K562 (cell line): ENCODE measurements at regions not wholly inside any gene's neighbourhood (a gene's known extent, or its start where the extent isn't known, plus 50 kb on each side); places are given as distances from the start of the nearest gene placed in this dataset.

Experiments used
- CCAR2 ChIP-seq: fragments of 200-400 bp; formaldehyde crosslinking; IDR thresholded peaks from 2 replicates; pipeline ENCODE4 v1.6.1; 2017; ENCODE audit warnings: mild to moderate bottlenecking, low read depth, low read length
- CREBBP ChIP-seq: IDR thresholded peaks from one replicate; pipeline ENCODE4 v1.6.1; 2012; ENCODE audit warnings: low read depth, mild to moderate bottlenecking, control low read depth, inconsistent platforms, low read length
- DACH1 ChIP-seq: fragments of 450-650 bp; IDR thresholded peaks from 2 replicates; pipeline ENCODE4 v1.6.1; 2018; ENCODE audit not compliant: partially characterized antibody
- E2F3 ChIP-seq: fragments of 250-450 bp; sonication (Bioruptor Pico); IDR thresholded peaks from 2 replicates; pipeline ENCODE4 v1.4.0; 2020; ENCODE audit warnings: mild to moderate bottlenecking
- E2F6 ChIP-seq, 2 experiments: IDR thresholded peaks; 2 replicates each; pipeline ENCODE4 v1.6.1; 2011; ENCODE audit warnings: borderline replicate concordance in 1 of 2, control low read depth in 1 of 2, low read depth in 1 of 2, low read length in 1 of 2, mild to moderate bottlenecking in 1 of 2, mixed read lengths in 1 of 2, moderate library complexity in 1 of 2; ENCODE audit not compliant: insufficient read depth in 1 of 2, insufficient read length in 1 of 2, poor library complexity in 1 of 2, severe bottlenecking in 1 of 2; ENCODE audit errors: extremely low read depth in 1 of 2
- GATA2 ChIP-seq: sonication (generic); formaldehyde crosslinking; IDR thresholded peaks from 2 replicates; pipeline ENCODE4 v1.4.0; 2020; ENCODE audit warnings: mild to moderate bottlenecking, missing genetic modification reagents
- HDAC2 ChIP-seq: fragments of 450-650 bp; IDR thresholded peaks from 2 replicates; pipeline ENCODE4 v1.6.1; 2016; ENCODE audit warnings: mild to moderate bottlenecking
- HMGXB4 ChIP-seq: sonication (generic); formaldehyde crosslinking; IDR thresholded peaks from 2 replicates; pipeline ENCODE4 v1.8.1; 2023; ENCODE audit warnings: mild to moderate bottlenecking, missing genetic modification reagents
- MAFF ChIP-seq: IDR thresholded peaks from 2 replicates; pipeline ENCODE4 v1.6.1; 2012; ENCODE audit warnings: low read length, improper control_type of control experiment
- MLLT1 ChIP-seq, 2 experiments: fragments of 450-650 bp; IDR thresholded peaks; 2 replicates each; pipeline ENCODE4 v1.6.1; 2016
- POLR2H ChIP-seq: IDR thresholded peaks from 2 replicates; pipeline ENCODE4 v1.6.1; 2016; ENCODE audit warnings: missing genetic modification characterization, low read depth, mild to moderate bottlenecking, control low read depth, missing compliant biosample characterization, moderate library complexity
- RBBP5 ChIP-seq: fragments of 200-600 bp; sonication (generic); IDR thresholded peaks from 2 replicates; pipeline ENCODE4 v1.6.1; 2012; ENCODE audit warnings: borderline replicate concordance, mild to moderate bottlenecking, low read length, control low read depth, inconsistent platforms; ENCODE audit not compliant: insufficient read depth, poor library complexity, severe bottlenecking
- SMAD3 ChIP-seq: fragments of 450-650 bp; formaldehyde crosslinking; conservative IDR thresholded peaks from 2 replicates; pipeline ENCODE4 v1.4.0; 2020; ENCODE audit warnings: mild to moderate bottlenecking
- SP1 ChIP-seq: sonication (generic); formaldehyde crosslinking; IDR thresholded peaks from 2 replicates; pipeline ENCODE4 v1.8.1; 2022; ENCODE audit warnings: mild to moderate bottlenecking, missing genetic modification reagents
- SRSF3 ChIP-seq: fragments of 200-400 bp; formaldehyde crosslinking; IDR thresholded peaks from 2 replicates; pipeline ENCODE4 v1.6.1; 2016; ENCODE audit warnings: mild to moderate bottlenecking, low read length, moderate library complexity; ENCODE audit not compliant: insufficient read depth
- TARDBP ChIP-seq: fragments of 450-650 bp; IDR thresholded peaks from 2 replicates; pipeline ENCODE4 v1.6.1; 2016
- TRIM28 ChIP-seq: fragments of 450-650 bp; IDR thresholded peaks from 2 replicates; pipeline ENCODE4 v1.6.1; 2017
- ZBTB2 ChIP-seq: fragments of 450-650 bp; IDR thresholded peaks from 2 replicates; pipeline ENCODE4 v1.6.1; 2016; ENCODE audit warnings: antibody characterized with exemption
- ZBTB34 ChIP-seq: fragments of 250-450 bp; sonication (Bioruptor Pico); IDR thresholded peaks from 2 replicates; pipeline ENCODE4 v1.8.0; 2021; ENCODE audit warnings: mild to moderate bottlenecking, moderate library complexity
- ZNF143 ChIP-seq: sonication (generic); formaldehyde crosslinking; IDR thresholded peaks from 2 replicates; pipeline ENCODE4 v1.9.0; 2022; ENCODE audit warnings: mild to moderate bottlenecking, missing genetic modification reagents
- ZNF764 ChIP-seq: fragments of 250-450 bp; sonication (Bioruptor Pico); IDR thresholded peaks from 2 replicates; pipeline ENCODE4 v1.4.0; 2020; ENCODE audit warnings: low read depth, mild to moderate bottlenecking, moderate library complexity

GRCh38 chr15:96264801-96265515 is 65.5 kb upstream of the NR2F2 start (continued):
- TF ChIP-seq E2F6 (IDR thresholded peaks at IDR 0.05; ENCODE audit: borderline replicate concordance in 1 of 2, extremely low read depth in 1 of 2, insufficient read depth in 1 of 2, insufficient read length in 1 of 2, low read depth in 1 of 2, low read length in 1 of 2, poor library complexity in 1 of 2, severe bottlenecking in 1 of 2) (no peak), RBBP5 (no peak), ZBTB2 (peak; percentile 54; the same call in 1 of the 2 replicates), HMGXB4 (CRISPR knock-in tag) (no peak), DACH1 (peak; percentile 77), TRIM28 (no peak), MAFF (no peak), CCAR2 (no peak), POLR2H (no peak), MLLT1 (IDR thresholded peaks at IDR 0.05) (no peak), SMAD3 (no peak), GATA2 (CRISPR knock-in tag) (no peak), ZBTB34 (no peak), ZNF143 (CRISPR knock-in tag) (no peak), E2F3 (CRISPR knock-in tag) (no peak), SP1 (CRISPR knock-in tag) (no peak), TARDBP (no peak), CREBBP (no peak), ZNF764 (CRISPR knock-in tag) (no peak), HDAC2 (peak; percentile 46; the same call in 1 of the 2 replicates), SRSF3 (no peak)
